OCI-LY7 (cell line): ENCODE measurements at regions not wholly inside any gene's neighbourhood (a gene's known extent, or its start where the extent isn't known, plus 50 kb on each side); places are given as distances from the start of the nearest gene placed in this dataset.

Source experiments
- BruUV-seq: library from RNA; stranded (reverse); fragments of 400-500 nt; replicated peaks from 2 replicates; lab custom pipeline; 2021; lab: Mats Ljungman, UMichigan
- CTCF ChIA-PET: fragments of 300-600 bp; sonication (Branson Sonifier 250); formaldehyde crosslinking; loops from one replicate; lab custom pipeline; 2022; ENCODE audit warnings: antibody characterized with exemption; ENCODE audit not compliant: unreplicated experiment; lab: Charles Lee
- POLR2A ChIA-PET: fragments of 300-600 bp; sonication (Branson Sonifier 250); formaldehyde crosslinking; loops from one replicate; lab custom pipeline; 2022; ENCODE audit warnings: antibody characterized with exemption; lab: Charles Lee
- DNase-seq: peaks from one replicate; pipeline ENCODE4 v3.0.0-alpha.2; 2015; ENCODE audit warnings: low spot score
- H2AFZ ChIP-seq: fragments of 200-600 bp; sonication (generic), shearing (Covaris generic); 2 replicates; pipeline ENCODE4 v1.6.1; 2014; ENCODE audit warnings: mild to moderate bottlenecking, antibody characterized with exemption, low read length, moderate library complexity
- H3K27ac ChIP-seq: fragments of 200-600 bp; sonication (generic); 2 replicates; pipeline ENCODE4 v1.5.1; 2014; ENCODE audit warnings: mixed run types, low read depth, mild to moderate bottlenecking, moderate library complexity, low read length, inconsistent platforms; ENCODE audit not compliant: poor library complexity, severe bottlenecking
- H3K36me3 ChIP-seq: fragments of 200-600 bp; sonication (generic); 2 replicates; pipeline ENCODE4 v1.6.1; 2014; ENCODE audit warnings: mild to moderate bottlenecking, antibody characterized with exemption, low read length, moderate library complexity, mixed read lengths; ENCODE audit not compliant: insufficient read depth
- H3K4me1 ChIP-seq: fragments of 200-600 bp; sonication (generic); 2 replicates; pipeline ENCODE4 v1.5.1; 2014; ENCODE audit warnings: mild to moderate bottlenecking, low read length; ENCODE audit not compliant: insufficient read depth, poor library complexity, severe bottlenecking
- H3K4me2 ChIP-seq: fragments of 200-600 bp; sonication (generic); 2 replicates; pipeline ENCODE4 v1.6.1; 2014; ENCODE audit warnings: mild to moderate bottlenecking, low read length
- H3K4me3 ChIP-seq: fragments of 200-600 bp; sonication (generic); 2 replicates; pipeline ENCODE4 v1.5.1; 2014; ENCODE audit warnings: mild to moderate bottlenecking, low read depth, low read length; ENCODE audit not compliant: poor library complexity, severe bottlenecking
- H3K79me2 ChIP-seq: fragments of 200-600 bp; sonication (generic); 2 replicates; pipeline ENCODE4 v1.6.1; 2016; ENCODE audit warnings: low read depth, mild to moderate bottlenecking, low read length, moderate library complexity, mixed read lengths; ENCODE audit not compliant: insufficient read depth
- H3K9me2 ChIP-seq: fragments of 200-600 bp; sonication (generic); 2 replicates; pipeline ENCODE4 v1.6.1; 2016; ENCODE audit warnings: mild to moderate bottlenecking, low read length, mixed read lengths; ENCODE audit not compliant: insufficient read depth
- H3K9me3 ChIP-seq: fragments of 200-600 bp; sonication (generic); 2 replicates; pipeline ENCODE4 v1.6.1; 2014; ENCODE audit warnings: mild to moderate bottlenecking, mixed run types, low read length, mixed read lengths
- H4K20me1 ChIP-seq: fragments of 200-600 bp; sonication (generic); 2 replicates; pipeline ENCODE4 v1.6.1; 2014; ENCODE audit warnings: mild to moderate bottlenecking, antibody characterized with exemption, low read length, moderate library complexity, mixed read lengths; ENCODE audit not compliant: insufficient read depth
- EZH2phosphoT487 ChIP-seq: fragments of 200-600 bp; sonication (generic); IDR thresholded peaks from 2 replicates; pipeline ENCODE4 v1.6.1; 2018; ENCODE audit warnings: low read depth, borderline replicate concordance, mild to moderate bottlenecking, mixed run types, antibody characterized with exemption, low read length, moderate library complexity, mixed read lengths
- intact Hi-C: fragments of 100-400 bp; cut with micrococcal nuclease; formaldehyde crosslinking; loops from one replicate; pipeline ENCODE4 v1.10.0; 2022; ENCODE audit not compliant: unreplicated experiment
- TF ChIP-seq, protein P1 (sequence below): fragments of 200-600 bp; sonication (generic); conservative IDR thresholded peaks from 2 replicates; pipeline ENCODE4 v1.5.1; 2014; ENCODE audit warnings: mild to moderate bottlenecking, antibody characterized with exemption, low read length, moderate library complexity, mixed read lengths

DNA sequence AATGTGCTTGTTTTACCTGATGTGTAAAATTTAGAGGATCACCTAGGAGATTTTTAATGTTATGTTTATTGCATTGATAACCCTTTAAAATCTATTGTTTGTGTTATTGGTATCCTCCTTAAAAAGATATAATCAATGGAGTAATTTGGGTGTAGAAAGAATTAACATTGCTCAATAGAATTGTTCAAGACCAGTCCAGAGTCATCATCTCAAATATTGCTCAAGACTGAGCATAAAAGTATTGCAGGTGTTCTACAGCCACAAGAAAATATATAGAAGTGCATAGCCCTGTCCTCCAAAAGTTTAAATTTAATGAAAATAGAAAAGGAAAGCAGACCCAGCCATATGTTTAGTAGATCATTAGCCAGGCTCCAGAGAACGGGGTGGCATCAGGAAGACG is 102.5 kb upstream of the ARID2 start:
- TF ChIP-seq, protein P1, sequence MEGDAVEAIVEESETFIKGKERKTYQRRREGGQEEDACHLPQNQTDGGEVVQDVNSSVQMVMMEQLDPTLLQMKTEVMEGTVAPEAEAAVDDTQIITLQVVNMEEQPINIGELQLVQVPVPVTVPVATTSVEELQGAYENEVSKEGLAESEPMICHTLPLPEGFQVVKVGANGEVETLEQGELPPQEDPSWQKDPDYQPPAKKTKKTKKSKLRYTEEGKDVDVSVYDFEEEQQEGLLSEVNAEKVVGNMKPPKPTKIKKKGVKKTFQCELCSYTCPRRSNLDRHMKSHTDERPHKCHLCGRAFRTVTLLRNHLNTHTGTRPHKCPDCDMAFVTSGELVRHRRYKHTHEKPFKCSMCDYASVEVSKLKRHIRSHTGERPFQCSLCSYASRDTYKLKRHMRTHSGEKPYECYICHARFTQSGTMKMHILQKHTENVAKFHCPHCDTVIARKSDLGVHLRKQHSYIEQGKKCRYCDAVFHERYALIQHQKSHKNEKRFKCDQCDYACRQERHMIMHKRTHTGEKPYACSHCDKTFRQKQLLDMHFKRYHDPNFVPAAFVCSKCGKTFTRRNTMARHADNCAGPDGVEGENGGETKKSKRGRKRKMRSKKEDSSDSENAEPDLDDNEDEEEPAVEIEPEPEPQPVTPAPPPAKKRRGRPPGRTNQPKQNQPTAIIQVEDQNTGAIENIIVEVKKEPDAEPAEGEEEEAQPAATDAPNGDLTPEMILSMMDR, result no peak
- TF ChIP-seq EZH2phosphoT487, result no peak
- H3K79me2 ChIP-seq, result no peaks in the 10 kb centered on the region
- H3K36me3 ChIP-seq, result no peaks in the 10 kb centered on the region
- no peak for DNase-seq
- ChIA-PET CTCF (no interaction called here), POLR2A (interaction anchor here (1.2 kb wide), 1 partner anchor 8 kb away, joined by 3 read pairs; no protein-coding TSS in a partner anchor)
- H3K9me3 ChIP-seq, result no peaks in the 10 kb centered on the region
- no peak overlapping the region for H3K27ac ChIP-seq
- no peaks in the 10 kb centered on the region for H3K4me1 ChIP-seq
- H3K4me2 ChIP-seq, result no peak overlapping the region
- intact Hi-C loops, result no loop called here
- H3K4me3 ChIP-seq, result no peak overlapping the region
- no peak overlapping the region for H2AFZ ChIP-seq
- H4K20me1 ChIP-seq, result no peaks in the 10 kb centered on the region
- no TSS peak for BruUV-seq
- H3K9me2 ChIP-seq, result no peaks in the 10 kb centered on the region

DNA sequence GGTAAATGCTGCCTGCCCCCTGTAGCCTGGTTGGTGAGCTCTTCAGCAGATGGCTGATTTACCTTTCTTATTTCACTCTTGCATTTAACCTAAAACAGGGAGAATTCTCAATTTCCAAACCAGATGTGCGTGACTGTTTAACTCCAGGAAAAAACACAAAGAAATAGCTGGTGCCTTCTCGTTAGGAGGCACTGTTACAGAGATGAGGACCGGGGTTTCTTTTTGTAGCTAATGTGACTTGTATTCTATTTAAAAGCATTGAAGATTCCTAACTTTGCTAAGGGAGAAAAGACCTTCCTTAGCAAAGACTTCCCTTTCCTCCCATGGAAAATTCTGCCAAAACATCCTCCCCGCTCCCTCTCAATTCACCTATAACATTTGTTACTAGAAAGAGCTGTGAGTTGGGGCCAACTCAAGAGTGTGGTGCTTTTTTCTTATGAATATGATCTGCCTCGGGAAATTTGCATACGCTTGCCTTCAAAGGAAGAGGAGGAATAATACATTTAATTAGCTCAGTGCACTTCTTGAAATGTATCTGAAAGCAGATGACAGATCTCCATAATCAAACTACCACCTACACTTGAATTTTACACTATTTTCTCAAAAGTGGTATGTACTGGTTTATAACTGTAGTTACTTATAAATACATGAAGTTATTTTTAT is 102.0 kb upstream of the ARID2 start:
- H3K36me3 ChIP-seq, result no peaks in the 10 kb centered on the region
- no peak for TF ChIP-seq EZH2phosphoT487
- TF ChIP-seq, protein P1, result no peak
- ChIA-PET CTCF (no interaction called here), POLR2A (interaction anchor here (1.2 kb wide), 1 partner anchor 8 kb away, joined by 3 read pairs; no protein-coding TSS in a partner anchor)
- no peak overlapping the region for H2AFZ ChIP-seq
- H4K20me1 ChIP-seq, result no peaks in the 10 kb centered on the region
- no peak overlapping the region for H3K27ac ChIP-seq
- no peak overlapping the region for H3K4me2 ChIP-seq
- no peak overlapping the region for H3K4me3 ChIP-seq
- BruUV-seq, result no TSS peak
- no peak for DNase-seq
- no peaks in the 10 kb centered on the region for H3K9me2 ChIP-seq
- intact Hi-C loops, result no loop called here
- H3K79me2 ChIP-seq, result no peaks in the 10 kb centered on the region
- no peaks in the 10 kb centered on the region for H3K9me3 ChIP-seq
- H3K4me1 ChIP-seq, result no peaks in the 10 kb centered on the region

- no TSS peak for BruUV-seq
- TF ChIP-seq, protein P1, result no peak
- no peak for TF ChIP-seq EZH2phosphoT487
- CTCF ChIA-PET, result no interaction called here
Observed at GRCh38 chr12:45629292-45629691, 100.2 kb upstream of the ARID2 start.

More at GRCh38 chr12:45629292-45629691, 100.2 kb upstream of the ARID2 start:
- H3K4me2 ChIP-seq, result no peak overlapping the region
- no peak overlapping the region for H3K4me3 ChIP-seq
- intact Hi-C loops, result no loop called here
- no peak overlapping the region for H2AFZ ChIP-seq
- H3K36me3 ChIP-seq, result no peaks in the 10 kb centered on the region
- no peaks in the 10 kb centered on the region for H3K79me2 ChIP-seq
- no peaks in the 10 kb centered on the region for H3K9me2 ChIP-seq
- DNase-seq, result no peak
- no peaks in the 10 kb centered on the region for H3K4me1 ChIP-seq
- H3K9me3 ChIP-seq, result no peaks in the 10 kb centered on the region
- POLR2A ChIA-PET, result interaction anchor here (0.8 kb wide), 1 partner anchor 15 kb away, joined by 3 read pairs; no protein-coding TSS in a partner anchor
- H4K20me1 ChIP-seq, result no peaks in the 10 kb centered on the region
- no peak overlapping the region for H3K27ac ChIP-seq
